Activated naive CD4-positive, alpha-beta T cell treated with anti-CD3 and anti-CD28 coated beads for 36 hours (primary cell): ENCODE measurements at regions not wholly inside any gene's neighbourhood (a gene's known extent, or its start where the extent isn't known, plus 50 kb on each side); places are given as distances from the start of the nearest gene placed in this dataset.
A peak's percentile ranks its signal among the peaks of the same experiment; 100 is the strongest.

ENCODE experiments used
- CTCF ChIA-PET: fragments of 350-600 bp; sonication (Branson Sonifier 250); formaldehyde crosslinking; loops from one replicate; lab custom pipeline; 2021; ENCODE audit warnings: antibody characterized with exemption; lab: Charles Lee
- DNase-seq: peaks from one replicate; pipeline ENCODE4 v3.0.0-alpha.2; 2020
- H3K27ac Mint-ChIP-seq: one replicate; pipeline ENCODE4 v1.8.0; 2021; ENCODE audit warnings: mild to moderate bottlenecking, mixed read lengths
- H3K27me3 Mint-ChIP-seq: one replicate; pipeline ENCODE4 v1.8.0; 2021; ENCODE audit warnings: low read depth, mixed read lengths
- H3K36me3 Mint-ChIP-seq: one replicate; pipeline ENCODE4 v1.8.0; 2021; ENCODE audit warnings: low read depth, mixed read lengths
- H3K4me1 Mint-ChIP-seq: one replicate; pipeline ENCODE4 v1.8.0; 2021; ENCODE audit warnings: low read depth, mixed read lengths
- H3K4me3 Mint-ChIP-seq: one replicate; pipeline ENCODE4 v1.8.0; 2021; ENCODE audit warnings: mild to moderate bottlenecking, moderate library complexity, mixed read lengths
- H3K9me3 Mint-ChIP-seq: one replicate; pipeline ENCODE4 v1.8.0; 2021; ENCODE audit warnings: mixed read lengths
- intact Hi-C: fragments of 100-400 bp; cut with micrococcal nuclease; formaldehyde crosslinking; loops from one replicate; pipeline ENCODE4 v1.15.1; 2023

DNA sequence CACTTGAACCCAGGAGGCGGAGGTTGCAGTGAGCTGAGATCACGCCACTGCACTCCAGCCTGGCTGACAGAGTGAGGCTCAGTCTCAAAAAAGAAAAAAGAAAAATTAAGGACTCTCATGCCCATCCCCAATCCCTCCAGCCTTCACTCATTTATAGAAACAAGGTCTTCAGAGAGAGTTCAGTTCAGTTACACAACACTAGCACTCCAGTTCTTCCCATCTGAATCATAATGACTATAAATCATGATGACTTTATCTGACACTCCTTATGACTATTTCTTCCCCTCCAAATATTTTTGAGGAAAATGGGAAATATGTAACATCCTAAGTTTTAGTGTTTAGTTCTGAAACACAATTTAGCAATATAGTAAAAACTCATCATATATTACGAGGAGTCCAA is 107.4 kb upstream of the LSM8 start:
- no peak for DNase-seq
- intact Hi-C loops: no loop called here
- H3K36me3 Mint-ChIP-seq: no peaks in the 10 kb centered on the region
- peaks cover 28% of the 10 kb centered on the region for H3K27me3 Mint-ChIP-seq
- CTCF ChIA-PET: no interaction called here
- peaks cover 1% of the 10 kb centered on the region for H3K9me3 Mint-ChIP-seq
- peaks cover 9% of the 10 kb centered on the region for H3K4me1 Mint-ChIP-seq
- no peak overlapping the region for H3K4me3 Mint-ChIP-seq
- no peak overlapping the region for H3K27ac Mint-ChIP-seq

DNA sequence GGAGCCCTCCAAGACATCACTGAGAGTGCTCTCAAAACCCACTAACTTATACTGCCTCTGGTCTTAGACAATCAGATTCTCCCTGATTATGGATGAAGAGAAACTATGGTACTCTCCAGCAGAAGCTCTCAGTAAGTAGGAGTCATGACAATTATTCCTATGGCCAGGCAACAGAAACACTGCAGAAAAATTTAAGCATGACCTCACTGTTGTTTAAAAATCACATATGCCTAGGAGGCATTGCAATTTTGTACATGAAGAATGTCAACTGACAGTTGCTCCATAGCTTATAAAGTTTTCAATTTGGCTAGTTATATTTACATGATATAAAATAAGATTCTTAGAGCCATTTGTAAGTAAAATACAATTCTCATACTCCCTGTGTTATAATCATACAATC is 105.9 kb upstream of the LSM8 start:
- Mint-ChIP-seq H3K27ac (no peak overlapping the region), H3K4me1 (peaks cover 9% of the 10 kb centered on the region), H3K27me3 (peaks cover 28% of the 10 kb centered on the region), H3K36me3 (no peaks in the 10 kb centered on the region), H3K4me3 (no peak overlapping the region), H3K9me3 (peaks cover 1% of the 10 kb centered on the region)
- DNase-seq: no peak
- CTCF ChIA-PET: interaction anchor here (0.6 kb wide), 1 partner anchor 92 kb away, joined by 3 read pairs; no protein-coding TSS in a partner anchor
- intact Hi-C loops: no loop called here

DNA sequence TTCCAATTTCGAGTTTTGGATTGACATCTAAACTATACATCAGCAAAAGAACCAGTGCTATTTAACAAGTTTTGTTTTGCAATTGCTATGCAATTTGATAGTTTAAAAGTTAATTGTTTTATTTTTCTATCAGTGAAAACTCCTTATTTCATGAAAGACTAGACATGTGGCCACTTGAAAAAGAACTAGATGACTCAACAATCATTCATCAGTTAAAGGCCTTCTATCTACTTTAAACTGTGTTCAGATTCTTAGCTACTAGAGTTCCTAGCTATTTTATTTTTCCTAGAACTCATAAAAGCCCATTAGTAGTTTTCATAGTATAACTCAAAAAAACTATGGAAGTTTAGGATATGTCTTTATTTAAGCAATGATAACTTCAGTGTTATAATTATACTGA is 104.6 kb upstream of the LSM8 start:
- peaks cover 16% of the 10 kb centered on the region for H3K4me1 Mint-ChIP-seq
- H3K27me3 Mint-ChIP-seq: peaks cover 37% of the 10 kb centered on the region
- no peak overlapping the region for H3K27ac Mint-ChIP-seq
- H3K4me3 Mint-ChIP-seq: no peak overlapping the region
- intact Hi-C loops: no loop called here
- CTCF ChIA-PET: interaction anchor here (0.6 to 1.0 kb wide), 2 partner anchors 20 to 377 kb away, joined by 3 to 4 read pairs; no protein-coding TSS in a partner anchor
- DNase-seq: no peak
- peaks cover 1% of the 10 kb centered on the region for H3K9me3 Mint-ChIP-seq
- H3K36me3 Mint-ChIP-seq: no peaks in the 10 kb centered on the region

DNA sequence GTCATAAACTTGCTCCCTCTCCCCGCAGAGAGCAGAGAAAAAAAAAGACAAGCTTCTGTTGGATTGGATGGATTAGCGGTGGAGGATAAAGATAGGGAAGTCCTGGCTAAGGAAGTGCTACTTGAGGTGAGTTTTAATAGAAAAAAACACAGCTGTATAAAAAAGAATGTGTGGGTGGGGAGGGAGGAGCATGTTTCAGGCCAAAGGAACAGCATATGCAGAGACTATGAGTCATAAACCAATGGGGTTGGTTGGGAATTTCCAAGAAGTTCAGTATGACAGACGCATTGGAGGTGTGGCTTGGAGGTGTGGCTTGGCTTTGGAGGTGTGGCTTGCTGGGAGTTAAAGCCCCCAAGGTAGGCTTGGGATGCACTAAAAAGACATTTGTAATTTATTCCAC is 103.0 kb upstream of the LSM8 start:
- CTCF ChIA-PET: no interaction called here
- intact Hi-C loops: loop anchor here (2.0 kb wide), 1 partner anchor 102 kb away; no protein-coding TSS in a partner anchor
- no peaks in the 10 kb centered on the region for H3K36me3 Mint-ChIP-seq
- DNase-seq: peak; percentile 65
- peaks cover 1% of the 10 kb centered on the region for H3K9me3 Mint-ChIP-seq
- H3K4me1 Mint-ChIP-seq: peaks cover 16% of the 10 kb centered on the region
- H3K4me3 Mint-ChIP-seq: no peak overlapping the region
- H3K27me3 Mint-ChIP-seq: peaks cover 36% of the 10 kb centered on the region
- H3K27ac Mint-ChIP-seq: no peak overlapping the region

DNA sequence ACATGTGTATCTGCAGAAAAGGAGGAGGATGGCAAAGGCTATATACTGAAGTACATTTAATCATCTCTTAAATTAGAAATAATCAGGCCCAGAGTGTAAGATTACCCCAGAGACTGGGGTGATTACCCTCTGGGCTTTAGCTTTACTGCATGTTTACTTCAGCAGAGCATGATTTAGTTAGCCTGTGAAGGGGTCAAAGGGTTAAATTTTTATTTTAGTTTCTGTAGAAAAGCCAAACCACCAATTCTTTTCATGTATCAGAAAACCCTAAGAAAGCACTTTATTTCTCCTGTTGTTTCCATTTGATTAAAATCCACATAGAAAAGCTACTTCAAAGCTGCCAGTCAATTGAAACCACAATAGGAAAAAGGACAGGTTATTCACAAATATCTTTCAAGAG is 101.5 kb upstream of the LSM8 start:
- Mint-ChIP-seq H3K9me3 (peaks cover 1% of the 10 kb centered on the region), H3K4me1 (peaks cover 16% of the 10 kb centered on the region), H3K4me3 (no peak overlapping the region), H3K27ac (no peak overlapping the region), H3K36me3 (no peaks in the 10 kb centered on the region), H3K27me3 (peaks cover 38% of the 10 kb centered on the region)
- intact Hi-C loops: no loop called here
- CTCF ChIA-PET: no interaction called here
- DNase-seq: no peak

DNA sequence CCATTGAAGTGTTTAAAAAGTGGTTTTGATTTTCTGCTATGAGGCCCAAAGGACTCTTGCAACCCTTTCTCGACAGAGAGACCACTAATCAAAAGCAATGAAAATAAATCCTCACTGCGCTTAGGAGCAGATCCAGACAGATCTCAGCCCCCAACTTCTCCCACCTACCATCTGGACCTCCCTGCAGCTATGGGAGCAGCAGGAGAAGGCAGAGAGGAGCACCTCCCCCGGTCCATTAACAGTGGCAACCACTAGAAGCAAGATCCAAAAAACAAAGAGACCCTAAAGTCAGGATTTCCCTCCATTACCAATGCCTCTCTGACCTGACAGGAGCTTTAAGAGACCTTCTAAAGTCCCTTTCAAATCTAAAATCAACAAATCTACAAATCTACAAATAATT is 99.0 kb upstream of the LSM8 start:
- Mint-ChIP-seq H3K9me3 (peaks cover 1% of the 10 kb centered on the region), H3K4me3 (no peak overlapping the region), H3K27me3 (peaks cover 34% of the 10 kb centered on the region), H3K36me3 (no peaks in the 10 kb centered on the region), H3K4me1 (peaks cover 16% of the 10 kb centered on the region), H3K27ac (no peak overlapping the region)
- CTCF ChIA-PET: no interaction called here
- DNase-seq: no peak
- intact Hi-C loops: no loop called here

DNA sequence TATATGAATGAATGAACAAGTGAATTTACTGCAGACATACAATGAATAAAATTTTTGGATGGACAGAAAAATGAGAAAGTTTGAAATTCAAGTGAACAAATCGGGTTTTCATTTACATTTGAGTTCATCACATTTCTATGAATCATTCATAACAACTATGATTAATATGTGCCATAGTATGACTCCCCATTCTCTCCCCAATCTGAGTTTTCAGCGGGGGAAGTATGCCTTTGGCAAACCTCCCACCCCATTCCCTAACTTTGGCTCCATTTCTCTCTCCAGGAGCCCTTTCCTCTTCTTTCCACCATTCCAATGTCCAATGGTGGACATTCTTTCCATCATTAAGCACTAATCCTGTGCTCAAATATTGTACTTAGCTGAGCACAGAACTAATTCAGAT is 96.8 kb upstream of the LSM8 start:
- no peak overlapping the region for H3K4me3 Mint-ChIP-seq
- no peaks in the 10 kb centered on the region for H3K9me3 Mint-ChIP-seq
- H3K36me3 Mint-ChIP-seq: no peaks in the 10 kb centered on the region
- H3K4me1 Mint-ChIP-seq: peaks cover 7% of the 10 kb centered on the region
- no peak for DNase-seq
- no peak overlapping the region for H3K27ac Mint-ChIP-seq
- peaks cover 30% of the 10 kb centered on the region for H3K27me3 Mint-ChIP-seq
- CTCF ChIA-PET: no interaction called here
- intact Hi-C loops: no loop called here

DNA sequence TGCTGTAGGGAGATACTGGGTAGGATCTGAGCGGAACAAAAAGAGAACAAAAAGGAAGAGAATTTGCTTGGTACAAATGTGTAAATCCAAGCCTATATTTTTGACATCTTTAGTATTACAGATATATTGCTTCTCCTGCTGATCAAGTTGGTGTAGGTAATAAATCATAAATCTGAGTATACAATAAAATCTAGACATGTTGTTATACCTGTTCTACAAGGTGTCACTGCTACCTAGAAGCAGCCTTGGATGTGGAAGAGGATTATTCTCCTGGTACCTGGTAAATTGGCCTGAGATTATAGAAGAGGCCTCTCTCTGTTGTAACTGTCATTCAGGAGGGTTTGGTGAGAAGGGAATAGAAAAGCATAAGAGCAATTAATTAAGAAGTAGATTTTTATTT is 89.9 kb upstream of the LSM8 start:
- CTCF ChIA-PET: no interaction called here
- intact Hi-C loops: no loop called here
- no peaks in the 10 kb centered on the region for H3K36me3 Mint-ChIP-seq
- no peak overlapping the region for H3K4me3 Mint-ChIP-seq
- no peaks in the 10 kb centered on the region for H3K4me1 Mint-ChIP-seq
- H3K9me3 Mint-ChIP-seq: no peaks in the 10 kb centered on the region
- no peak for DNase-seq
- H3K27ac Mint-ChIP-seq: no peak overlapping the region
- peaks cover 13% of the 10 kb centered on the region for H3K27me3 Mint-ChIP-seq

DNA sequence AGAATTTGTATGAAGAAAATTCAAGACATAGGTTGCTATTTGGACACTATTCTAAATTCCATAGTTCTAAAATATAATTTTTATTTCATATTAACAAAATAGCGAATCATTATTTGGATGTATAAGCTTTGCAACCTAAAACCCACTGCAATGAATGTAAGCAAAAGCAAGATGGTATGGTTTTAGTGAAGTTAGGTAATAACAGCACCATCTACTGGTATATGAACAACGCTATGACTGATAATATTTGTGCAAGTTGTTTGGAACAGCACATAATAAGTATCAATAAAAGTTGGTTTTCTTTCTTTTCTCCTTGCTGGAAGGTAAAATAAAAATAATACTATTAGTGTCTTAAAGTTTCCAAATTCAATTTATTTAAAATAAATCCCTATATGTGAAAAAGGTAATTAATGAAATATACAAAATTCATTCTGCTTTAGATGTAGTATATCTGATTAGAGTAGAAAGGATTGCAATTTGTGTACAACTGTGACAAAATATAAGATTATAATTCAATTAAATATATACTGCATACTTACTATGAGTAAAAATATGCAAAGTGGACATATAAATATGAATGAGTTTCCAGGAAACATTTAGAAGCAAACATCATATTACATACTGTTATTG is 79.0 kb upstream of the LSM8 start:
- Mint-ChIP-seq H3K36me3 (no peaks in the 10 kb centered on the region), H3K4me3 (no peak overlapping the region), H3K9me3 (no peaks in the 10 kb centered on the region), H3K27me3 (peaks cover 1% of the 10 kb centered on the region), H3K27ac (no peak overlapping the region), H3K4me1 (no peaks in the 10 kb centered on the region)
- intact Hi-C loops: loop anchor here (2.0 kb wide), 1 partner anchor 354 kb away; no protein-coding TSS in a partner anchor
- CTCF ChIA-PET: interaction anchor here (0.5 kb wide), 1 partner anchor 176 kb away, joined by 4 read pairs; no protein-coding TSS in a partner anchor
- no peak for DNase-seq

DNA sequence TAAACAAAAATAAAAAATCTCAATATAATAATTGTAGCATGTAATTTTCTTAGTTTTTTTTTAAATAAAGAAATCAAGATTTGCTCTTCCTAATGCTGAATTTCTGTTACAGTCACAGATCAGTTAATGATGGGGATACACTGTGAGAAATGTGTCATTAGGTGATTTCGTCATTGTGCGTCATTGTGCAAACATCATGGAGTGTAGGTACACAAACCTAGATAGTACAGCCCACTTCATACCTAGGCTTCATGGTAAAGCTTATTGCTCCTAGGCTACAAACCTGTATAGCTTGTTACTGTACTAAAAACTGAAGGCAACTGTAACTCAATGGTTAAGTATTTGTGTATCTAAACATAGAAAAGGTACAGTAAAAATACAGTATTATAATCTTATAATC is 74.4 kb upstream of the LSM8 start:
- peaks cover 8% of the 10 kb centered on the region for H3K27me3 Mint-ChIP-seq
- no peaks in the 10 kb centered on the region for H3K9me3 Mint-ChIP-seq
- no peaks in the 10 kb centered on the region for H3K36me3 Mint-ChIP-seq
- H3K4me3 Mint-ChIP-seq: no peak overlapping the region
- intact Hi-C loops: no loop called here
- no peaks in the 10 kb centered on the region for H3K4me1 Mint-ChIP-seq
- DNase-seq: no peak
- no peak overlapping the region for H3K27ac Mint-ChIP-seq
- CTCF ChIA-PET: no interaction called here

DNA sequence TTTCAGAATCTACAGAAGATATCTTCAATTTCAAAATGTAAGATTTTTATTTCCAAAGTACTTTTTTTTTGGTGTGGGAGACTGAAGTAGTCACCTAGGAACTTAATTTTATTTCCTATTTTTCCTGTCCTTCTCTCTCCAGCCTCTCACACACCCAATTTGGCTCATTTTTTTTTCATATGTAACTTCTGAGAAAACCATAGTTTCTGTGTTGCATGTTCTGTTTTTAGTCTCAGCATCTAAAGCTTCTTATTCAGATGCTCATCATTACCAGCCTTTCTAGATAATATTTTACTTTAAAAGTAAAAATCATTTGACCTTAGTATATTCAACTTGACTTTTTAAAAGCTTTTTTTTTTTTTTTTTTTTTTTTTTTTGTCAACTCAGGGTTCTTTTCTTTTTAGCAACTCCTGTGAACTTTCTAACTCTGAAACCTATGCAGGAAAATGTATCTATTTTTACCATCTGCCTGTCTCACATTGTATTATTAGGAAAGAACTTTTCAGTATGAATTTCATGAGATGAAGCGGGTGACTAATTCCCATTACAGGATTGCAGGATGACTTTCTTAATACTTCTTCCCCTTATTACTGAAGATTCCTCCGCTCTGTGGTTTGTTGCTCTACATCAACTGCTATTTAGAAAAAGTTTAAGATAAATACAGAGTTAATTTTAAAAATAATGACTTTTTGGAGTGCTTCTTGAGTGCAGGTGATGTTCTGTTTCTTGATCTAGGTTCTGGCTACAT is 73.6 kb upstream of the LSM8 start:
- CTCF ChIA-PET: no interaction called here
- Mint-ChIP-seq H3K27ac (no peak overlapping the region), H3K27me3 (peaks cover 7% of the 10 kb centered on the region), H3K4me3 (no peak overlapping the region), H3K36me3 (no peaks in the 10 kb centered on the region), H3K4me1 (no peaks in the 10 kb centered on the region), H3K9me3 (no peaks in the 10 kb centered on the region)
- DNase-seq: no peak
- intact Hi-C loops: no loop called here

DNA sequence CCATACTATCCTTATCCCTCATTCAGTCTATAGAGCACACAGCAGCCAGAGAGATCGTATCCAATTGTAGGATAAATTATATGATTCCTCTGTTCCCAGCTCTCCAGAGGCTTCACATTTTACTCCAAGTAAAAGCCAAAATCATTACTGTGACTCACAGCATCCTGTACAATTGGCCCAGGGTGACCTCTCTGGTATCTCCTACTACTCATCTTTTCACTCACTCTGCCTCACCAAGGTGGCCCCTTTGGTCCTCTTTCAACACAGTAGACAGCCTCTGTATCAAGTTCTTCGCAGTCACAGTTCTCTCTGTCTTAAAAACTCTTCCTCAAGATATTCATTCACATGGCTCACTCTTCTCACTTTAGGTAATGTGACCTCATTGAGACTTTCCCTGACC is 72.6 kb upstream of the LSM8 start:
- CTCF ChIA-PET: no interaction called here

DNA sequence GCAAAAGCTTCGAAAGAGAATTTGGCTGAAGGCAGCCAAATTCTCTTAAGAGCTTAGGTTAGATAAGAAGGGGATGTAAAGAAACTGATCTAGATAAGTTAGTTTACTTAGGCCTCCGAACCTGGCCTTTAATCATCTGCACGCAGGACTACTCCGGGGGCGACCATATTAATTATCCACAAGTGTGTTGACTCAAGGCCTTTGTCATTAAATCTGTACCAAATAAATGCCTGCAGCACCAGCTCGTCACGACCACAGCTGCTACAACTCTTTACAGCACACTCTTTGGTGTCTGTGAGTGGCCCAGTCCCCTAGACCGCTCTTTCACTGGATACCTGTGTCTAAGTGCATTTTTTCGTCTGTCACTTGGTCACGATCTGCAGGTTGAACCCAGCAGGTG is 69.8 kb upstream of the LSM8 start:
- H3K4me3 Mint-ChIP-seq: no peak overlapping the region
- H3K4me1 Mint-ChIP-seq: no peaks in the 10 kb centered on the region
- peaks cover 6% of the 10 kb centered on the region for H3K9me3 Mint-ChIP-seq
- peaks cover 12% of the 10 kb centered on the region for H3K27me3 Mint-ChIP-seq
- intact Hi-C loops: no loop called here
- CTCF ChIA-PET: interaction anchor here (1.3 kb wide), 1 partner anchor 18 kb away, joined by 4 read pairs; no protein-coding TSS in a partner anchor
- H3K36me3 Mint-ChIP-seq: no peaks in the 10 kb centered on the region
- no peak overlapping the region for H3K27ac Mint-ChIP-seq
- no peak for DNase-seq

More for the DNA sequence above, 72.6 kb upstream of the LSM8 start:
- intact Hi-C loops: no loop called here
- Mint-ChIP-seq H3K9me3 (no peaks in the 10 kb centered on the region), H3K27ac (no peak overlapping the region), H3K36me3 (no peaks in the 10 kb centered on the region), H3K4me3 (no peak overlapping the region), H3K27me3 (peaks cover 6% of the 10 kb centered on the region), H3K4me1 (no peaks in the 10 kb centered on the region)
- no peak for DNase-seq
